H9 (cell line): ENCODE measurements at regions not wholly inside any gene's neighbourhood (a gene's known extent, or its start where the extent isn't known, plus 50 kb on each side); places are given as distances from the start of the nearest gene placed in this dataset.

Experiments
- DNase-seq: peaks from one replicate; pipeline ENCODE4 v3.0.0-alpha.2; 2017
- H2AFZ ChIP-seq: one replicate; pipeline ENCODE4 v1.6.1; 2013; ENCODE audit warnings: mild to moderate bottlenecking, low read length, control low read depth, moderate library complexity
- H2AK5ac ChIP-seq: 2 replicates; pipeline ENCODE4 v1.6.1; 2013; ENCODE audit warnings: low read length, control low read depth, mixed read lengths; ENCODE audit not compliant: insufficient read length
- H2BK120ac ChIP-seq: one replicate; pipeline ENCODE4 v1.6.1; 2013; ENCODE audit warnings: low read depth, mild to moderate bottlenecking, low read length, control low read depth, inconsistent platforms; ENCODE audit not compliant: poor library complexity, severe bottlenecking
- H2BK12ac ChIP-seq: 2 replicates; pipeline ENCODE4 v1.6.1; 2013; ENCODE audit warnings: low read length, control low read depth, mixed read lengths, low read depth; ENCODE audit not compliant: insufficient read length
- H2BK15ac ChIP-seq: 2 replicates; pipeline ENCODE4 v1.6.1; 2013; ENCODE audit warnings: low read depth, low read length, control low read depth
- H2BK20ac ChIP-seq: one replicate; pipeline ENCODE4 v1.6.1; 2013; ENCODE audit warnings: low read depth, mild to moderate bottlenecking, low read length, control low read depth, inconsistent platforms; ENCODE audit not compliant: poor library complexity, severe bottlenecking
- H2BK5ac ChIP-seq: 2 replicates; pipeline ENCODE4 v1.6.1; 2013; ENCODE audit warnings: low read length, control low read depth, mixed read lengths; ENCODE audit not compliant: insufficient read length
- H3K14ac ChIP-seq: 2 replicates; pipeline ENCODE4 v1.6.1; 2013; ENCODE audit warnings: low read length, control low read depth; ENCODE audit not compliant: insufficient read depth
- H3K18ac ChIP-seq: 2 replicates; pipeline ENCODE4 v1.6.1; 2013; ENCODE audit warnings: low read depth, mild to moderate bottlenecking, mixed read lengths, low read length, control low read depth; ENCODE audit not compliant: insufficient read length
- H3K23ac ChIP-seq: 2 replicates; pipeline ENCODE4 v1.6.1; 2013; ENCODE audit warnings: low read length, control low read depth, mixed read lengths, low read depth; ENCODE audit not compliant: insufficient read length
- H3K23me2 ChIP-seq: 2 replicates; pipeline ENCODE4 v1.6.1; 2013; ENCODE audit warnings: low read depth, mild to moderate bottlenecking, mixed read lengths, low read length, control low read depth; ENCODE audit not compliant: insufficient read length, poor library complexity, severe bottlenecking
- H3K27ac ChIP-seq: 2 replicates; pipeline ENCODE4 v1.5.1; 2013; ENCODE audit warnings: low read length, control low read depth, mixed read lengths, low read depth; ENCODE audit not compliant: insufficient read length
- H3K27me3 ChIP-seq: 2 replicates; pipeline ENCODE4 v1.6.1; 2013; ENCODE audit warnings: low read length, control low read depth, inconsistent platforms; ENCODE audit not compliant: insufficient read depth
- H3K4ac ChIP-seq: 2 replicates; pipeline ENCODE4 v1.6.1; 2013; ENCODE audit warnings: low read depth, mild to moderate bottlenecking, control low read depth, inconsistent platforms, low read length, moderate library complexity
- H3K4me1 ChIP-seq: 2 replicates; pipeline ENCODE4 v1.6.1; 2013; ENCODE audit warnings: low read length, control low read depth, inconsistent platforms; ENCODE audit not compliant: insufficient read depth
- H3K4me2 ChIP-seq: 2 replicates; pipeline ENCODE4 v1.6.1; 2013; ENCODE audit warnings: low read length, control low read depth, mixed read lengths; ENCODE audit not compliant: insufficient read length, insufficient read depth
- H3K56ac ChIP-seq: 2 replicates; pipeline ENCODE4 v1.6.1; 2013; ENCODE audit warnings: low read depth, mild to moderate bottlenecking, mixed read lengths, low read length, control low read depth; ENCODE audit not compliant: insufficient read length
- H3K79me1 ChIP-seq: 2 replicates; pipeline ENCODE4 v1.6.1; 2013; ENCODE audit warnings: low read depth, mild to moderate bottlenecking, moderate library complexity, low read length, control low read depth, inconsistent platforms; ENCODE audit not compliant: insufficient read depth, poor library complexity, severe bottlenecking
- H3K79me2 ChIP-seq: 2 replicates; pipeline ENCODE4 v1.6.1; 2013; ENCODE audit warnings: low read length, control low read depth, inconsistent platforms; ENCODE audit not compliant: insufficient read depth
- H3K9ac ChIP-seq: 2 replicates; pipeline ENCODE4 v1.6.1; 2013; ENCODE audit warnings: low read length, control low read depth, mixed read lengths; ENCODE audit not compliant: insufficient read length; ENCODE audit errors: extremely low read depth
- H3K9me3 ChIP-seq: one replicate; pipeline ENCODE4 v1.6.1; 2013; ENCODE audit warnings: low read depth, low read length, inconsistent platforms; ENCODE audit not compliant: control insufficient read depth
- H3T11ph ChIP-seq: one replicate; pipeline ENCODE4 v1.6.1; 2013; ENCODE audit warnings: mild to moderate bottlenecking, low read length, control low read depth, inconsistent platforms
- H4K20me1 ChIP-seq: one replicate; pipeline ENCODE4 v1.6.1; 2013; ENCODE audit not compliant: control insufficient read depth, insufficient read length, insufficient read depth
- H4K5ac ChIP-seq: 2 replicates; pipeline ENCODE4 v1.6.1; 2013; ENCODE audit warnings: low read depth, mild to moderate bottlenecking, mixed read lengths, low read length, control low read depth; ENCODE audit not compliant: insufficient read length
- H4K8ac ChIP-seq: replicated peaks from 2 replicates; pipeline ENCODE4 v1.6.1; 2013; ENCODE audit warnings: low read length, control low read depth, mixed read lengths, low read depth; ENCODE audit not compliant: insufficient read length
- H4K91ac ChIP-seq: 2 replicates; pipeline ENCODE4 v1.6.1; 2013; ENCODE audit warnings: low read depth, mild to moderate bottlenecking, moderate library complexity, mixed read lengths, low read length, control low read depth; ENCODE audit not compliant: insufficient read length
- H3K27ac Mint-ChIP-seq, 3 experiments: 2 replicates in 2 of 3; 3 replicates in 1 of 3; pipeline ENCODE4 v1.8.0; 2020 to 2021; ENCODE audit warnings: mixed read lengths in 3 of 3, mild to moderate bottlenecking in 1 of 3, moderate library complexity in 1 of 3
- H3K27me3 Mint-ChIP-seq: 2 replicates; pipeline ENCODE4 v1.8.0; 2021; ENCODE audit warnings: low read depth, mild to moderate bottlenecking, moderate library complexity, mixed read lengths
- H3K36me3 Mint-ChIP-seq, 3 experiments: 2 replicates in 2 of 3; 3 replicates in 1 of 3; pipeline ENCODE4 v1.8.0; 2020 to 2021; ENCODE audit warnings: low read depth in 3 of 3, mixed read lengths in 3 of 3; ENCODE audit not compliant: insufficient read depth in 1 of 3
- H3K4me1 Mint-ChIP-seq, 2 experiments: 2 replicates each; pipeline ENCODE4 v1.8.0; 2020; ENCODE audit warnings: mixed read lengths in 2 of 2
- H3K4me3 Mint-ChIP-seq, 2 experiments: 2 replicates in 1 of 2; 3 replicates in 1 of 2; pipeline ENCODE4 v1.8.0; 2020 to 2021; ENCODE audit warnings: mild to moderate bottlenecking in 2 of 2, mixed read lengths in 2 of 2, moderate library complexity in 1 of 2
- H3K9me3 Mint-ChIP-seq, 2 experiments: 2 replicates in 1 of 2; 3 replicates in 1 of 2; pipeline ENCODE4 v1.8.0; 2020; ENCODE audit warnings: mild to moderate bottlenecking in 2 of 2, mixed read lengths in 2 of 2, moderate library complexity in 1 of 2
- WGBS: extraction: QIAGEN DNeasy Blood & Tissue Kit; methylation state at CpG from one replicate; pipeline ENCODE4 v1.1.7; 2013; ENCODE audit warnings: missing lambda C conversion rate, low lambda C conversion rate, mixed read lengths; ENCODE audit not compliant: insufficient read length; ENCODE audit errors: extremely low coverage; 5-methylcytosine and 5-hydroxymethylcytosine counted together
- TF ChIP-seq, protein P1 (sequence below): fragments of 200-600 bp; sonication (generic); conservative IDR thresholded peaks from 3 replicates; pipeline ENCODE4 v1.8.0; 2021; ENCODE audit warnings: antibody characterized with exemption, mild to moderate bottlenecking

DNA sequence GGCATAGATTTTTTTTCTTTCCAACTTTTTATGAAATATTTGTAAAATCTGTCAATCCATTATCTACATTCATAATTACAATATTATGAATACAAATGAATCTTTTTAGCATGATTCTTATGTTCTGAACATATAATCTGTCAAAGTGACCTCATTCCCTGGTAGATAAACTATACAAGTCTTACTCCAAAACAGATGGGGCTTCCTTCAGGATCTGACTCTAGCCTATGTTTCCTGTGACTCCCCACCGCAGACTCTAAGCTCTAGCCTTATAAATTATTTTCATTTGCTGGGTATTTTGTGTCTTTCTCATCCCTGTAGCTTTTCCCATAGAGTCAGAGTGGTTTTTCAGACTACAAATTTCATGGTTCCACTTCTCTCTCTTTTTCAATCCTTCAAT lies 202.1 kb upstream of the KITLG start:
- H2BK20ac ChIP-seq: no peak overlapping the region
- no peak overlapping the region for H4K5ac ChIP-seq
- H3K27ac Mint-ChIP-seq: no peak overlapping the region
- H3K79me1 ChIP-seq: no peaks in the 10 kb centered on the region
- no peak overlapping the region for H2BK12ac ChIP-seq
- no peaks in the 10 kb centered on the region for H3K27me3 ChIP-seq
- H2AK5ac ChIP-seq: no peak overlapping the region
- no peak overlapping the region for H3K14ac ChIP-seq
- WGBS: no CpG with 5 or more reads among the region's 1 CpG
- H4K91ac ChIP-seq: no peak overlapping the region
- no peaks in the 10 kb centered on the region for H3K79me2 ChIP-seq
- no peak for DNase-seq
- no peak overlapping the region for H2BK5ac ChIP-seq
- H3K27me3 Mint-ChIP-seq: no peaks in the 10 kb centered on the region
- no peak overlapping the region for H4K8ac ChIP-seq
- no peaks in the 10 kb centered on the region for H3K36me3 Mint-ChIP-seq
- peaks cover 7 to 8% of the 10 kb centered on the region in 2 experiments for H3K4me1 Mint-ChIP-seq
- H2BK120ac ChIP-seq: no peak overlapping the region
- no peaks in the 10 kb centered on the region for H3K23me2 ChIP-seq
- H3K9ac ChIP-seq: no peak overlapping the region
- no peak overlapping the region for H2AFZ ChIP-seq
- H3K27ac ChIP-seq: no peak overlapping the region
- no peak overlapping the region for H3K23ac ChIP-seq
- TF ChIP-seq, protein P1, sequence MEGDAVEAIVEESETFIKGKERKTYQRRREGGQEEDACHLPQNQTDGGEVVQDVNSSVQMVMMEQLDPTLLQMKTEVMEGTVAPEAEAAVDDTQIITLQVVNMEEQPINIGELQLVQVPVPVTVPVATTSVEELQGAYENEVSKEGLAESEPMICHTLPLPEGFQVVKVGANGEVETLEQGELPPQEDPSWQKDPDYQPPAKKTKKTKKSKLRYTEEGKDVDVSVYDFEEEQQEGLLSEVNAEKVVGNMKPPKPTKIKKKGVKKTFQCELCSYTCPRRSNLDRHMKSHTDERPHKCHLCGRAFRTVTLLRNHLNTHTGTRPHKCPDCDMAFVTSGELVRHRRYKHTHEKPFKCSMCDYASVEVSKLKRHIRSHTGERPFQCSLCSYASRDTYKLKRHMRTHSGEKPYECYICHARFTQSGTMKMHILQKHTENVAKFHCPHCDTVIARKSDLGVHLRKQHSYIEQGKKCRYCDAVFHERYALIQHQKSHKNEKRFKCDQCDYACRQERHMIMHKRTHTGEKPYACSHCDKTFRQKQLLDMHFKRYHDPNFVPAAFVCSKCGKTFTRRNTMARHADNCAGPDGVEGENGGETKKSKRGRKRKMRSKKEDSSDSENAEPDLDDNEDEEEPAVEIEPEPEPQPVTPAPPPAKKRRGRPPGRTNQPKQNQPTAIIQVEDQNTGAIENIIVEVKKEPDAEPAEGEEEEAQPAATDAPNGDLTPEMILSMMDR: no peak
- no peak overlapping the region for H2BK15ac ChIP-seq
- H3K9me3 Mint-ChIP-seq: no peaks in the 10 kb centered on the region
- H3K4me3 Mint-ChIP-seq: no peak overlapping the region
- no peaks in the 10 kb centered on the region for H4K20me1 ChIP-seq
- H3K9me3 ChIP-seq: no peaks in the 10 kb centered on the region
- no peak overlapping the region for H3K56ac ChIP-seq
- no peak overlapping the region for H3K4ac ChIP-seq
- H3T11ph ChIP-seq: no peak overlapping the region
- no peak overlapping the region for H3K18ac ChIP-seq
- no peaks in the 10 kb centered on the region for H3K4me1 ChIP-seq
- H3K4me2 ChIP-seq: no peak overlapping the region
